DMS 273 treated with DMSO at 0.1 percent for 48 hours (cell line): ENCODE measurements at regions not wholly inside any gene's neighbourhood (a gene's known extent, or its start where the extent isn't known, plus 50 kb on each side); places are given as distances from the start of the nearest gene placed in this dataset.

Experiments used
- DNase-seq: peaks from one replicate; lab custom pipeline; 2025; lab: John Stamatoyannopoulos, UW

- DNase-seq = no peak
These were observed 51.0 kb downstream of the FAT4 start for GRCh38 chr4:125365731-125366130.

GRCh38 chr4:125368146-125368545 lies 53.4 kb downstream of the FAT4 start:
- DNase-seq = no peak

GRCh38 chr4:125368671-125369081 lies 53.9 kb downstream of the FAT4 start:
- DNase-seq = no peak

GRCh38 chr4:125369098-125369497 lies 54.3 kb downstream of the FAT4 start:
- DNase-seq = no peak

GRCh38 chr4:125370478-125370877 lies 55.7 kb downstream of the FAT4 start:
- no peak for DNase-seq

GRCh38 chr4:125382995-125383394 lies 68.2 kb downstream of the FAT4 start:
- no peak for DNase-seq

- no peak for DNase-seq
These were observed 73.0 kb downstream of the FAT4 start for GRCh38 chr4:125387770-125388169.

- DNase-seq = no peak
These were observed 73.9 kb downstream of the FAT4 start for GRCh38 chr4:125388613-125389012.

GRCh38 chr4:125389713-125390112 lies 75.0 kb downstream of the FAT4 start:
- no peak for DNase-seq

- no peak for DNase-seq
These were observed 75.4 kb downstream of the FAT4 start for GRCh38 chr4:125390126-125390525.

GRCh38 chr4:125390727-125391126 lies 76.0 kb downstream of the FAT4 start:
- no peak for DNase-seq

- DNase-seq = no peak
These were observed 77.9 kb downstream of the FAT4 start for GRCh38 chr4:125392694-125393093.

- no peak for DNase-seq
These were observed 79.1 kb downstream of the FAT4 start for GRCh38 chr4:125393825-125394224.

GRCh38 chr4:125397226-125397625 lies 82.5 kb downstream of the FAT4 start:
- DNase-seq = no peak

- DNase-seq = no peak
These were observed 83.7 kb downstream of the FAT4 start for GRCh38 chr4:125398263-125399002.

GRCh38 chr4:125400756-125401155 lies 86.0 kb downstream of the FAT4 start:
- no peak for DNase-seq

GRCh38 chr4:125401784-125402183 lies 87.0 kb downstream of the FAT4 start:
- DNase-seq = no peak

GRCh38 chr4:125420526-125420925 lies 105.8 kb downstream of the FAT4 start:
- DNase-seq = no peak

- DNase-seq = no peak
These were observed 106.8 kb downstream of the FAT4 start for GRCh38 chr4:125421547-125421946.

- no peak for DNase-seq
These were observed 108.4 kb downstream of the FAT4 start for GRCh38 chr4:125423124-125423523.

- DNase-seq = no peak
These were observed 114.1 kb downstream of the FAT4 start for GRCh38 chr4:125428832-125429231.

- DNase-seq = no peak
These were observed 115.3 kb downstream of the FAT4 start for GRCh38 chr4:125430086-125430485.

GRCh38 chr4:125432078-125432477 lies 117.3 kb downstream of the FAT4 start:
- DNase-seq = no peak

- DNase-seq = no peak
These were observed 118.7 kb downstream of the FAT4 start for GRCh38 chr4:125433453-125433852.
